ENCODE measurements at regions not wholly inside any gene's neighbourhood (a gene's known extent, or its start where the extent isn't known, plus 50 kb on each side); places are given as distances from the start of the nearest gene placed in this dataset.
A peak's percentile ranks its signal among the peaks of the same experiment; 100 is the strongest.

GRCh38 chr1:208923456-208923855, 660.1 kb upstream of the CAMK1G start:
- no peak for DNase-seq

GRCh38 chr1:208923946-208924720, 659.4 kb upstream of the CAMK1G start:
- DNase-seq: no peak

- no peak for DNase-seq
Observed at GRCh38 chr1:208924928-208925327, 658.6 kb upstream of the CAMK1G start.

- DNase-seq: no peak
Observed at GRCh38 chr1:208928349-208929010, 655.0 kb upstream of the CAMK1G start.

- DNase-seq: no peak
Observed at GRCh38 chr1:208929575-208929974, 653.9 kb upstream of the CAMK1G start.

- DNase-seq: no peak
Observed at GRCh38 chr1:208931936-208932335, 651.6 kb upstream of the CAMK1G start.

- DNase-seq: no peak
Observed at GRCh38 chr1:208933984-208934525, 649.5 kb upstream of the CAMK1G start.

- DNase-seq: no peak
Observed at GRCh38 chr1:208934933-208935332, 648.6 kb upstream of the CAMK1G start.

- DNase-seq: no peak
Observed at GRCh38 chr1:208935517-208936187, 647.9 kb upstream of the CAMK1G start.

- no peak for DNase-seq
Observed at GRCh38 chr1:208939537-208940085, 643.9 kb upstream of the CAMK1G start.

GRCh38 chr1:208942394-208943130, 641.0 kb upstream of the CAMK1G start:
- DNase-seq: no peak

- no peak for DNase-seq
Observed at GRCh38 chr1:208943291-208943690, 640.2 kb upstream of the CAMK1G start.

GRCh38 chr1:208944981-208945451, 638.5 kb upstream of the CAMK1G start:
- DNase-seq: no peak

- DNase-seq: no peak
Observed at GRCh38 chr1:208950206-208950605, 633.3 kb upstream of the CAMK1G start.

GRCh38 chr1:208951026-208951525, 632.4 kb upstream of the CAMK1G start:
- DNase-seq: no peak

GRCh38 chr1:208951908-208952307, 631.6 kb upstream of the CAMK1G start:
- peak; percentile 59 for DNase-seq

- DNase-seq: no peak
Observed at GRCh38 chr1:208962867-208963266, 620.6 kb upstream of the CAMK1G start.

GRCh38 chr1:208965351-208965750, 618.2 kb upstream of the CAMK1G start:
- no peak for DNase-seq

- no peak for DNase-seq
Observed at GRCh38 chr1:208967334-208967733, 616.2 kb upstream of the CAMK1G start.

GRCh38 chr1:208974717-208975116, 608.8 kb upstream of the CAMK1G start:
- DNase-seq: no peak

GRCh38 chr1:208975456-208975855, 608.1 kb upstream of the CAMK1G start:
- no peak for DNase-seq

GRCh38 chr1:208977012-208977411, 606.5 kb upstream of the CAMK1G start:
- no peak for DNase-seq
